HCT116 (cell line): ENCODE measurements at regions not wholly inside any gene's neighbourhood (a gene's known extent, or its start where the extent isn't known, plus 50 kb on each side); places are given as distances from the start of the nearest gene placed in this dataset.

Source experiments
- ATAC-seq: fragments of 200-7000 bp; cut with Tn5 transposase; 2 replicates; pipeline ENCODE4 v1.9.1; 2020; ENCODE audit warnings: mild to moderate bottlenecking, moderate library complexity
- BruUV-seq: library from RNA; stranded (reverse); fragments of 400-500 nt; replicated peaks from 2 replicates; lab custom pipeline; 2021; lab: Mats Ljungman, UMichigan
- CTCF ChIA-PET: fragments of 300-600 bp; sonication (Branson Sonifier 250); formaldehyde crosslinking; loops from one replicate; lab custom pipeline; 2021; ENCODE audit warnings: antibody characterized with exemption; lab: Charles Lee
- POLR2A ChIA-PET: fragments of 300-600, 350-600 bp; sonication (Branson Sonifier 250); formaldehyde crosslinking; loops from one replicate; lab custom pipeline; 2021; ENCODE audit warnings: antibody characterized with exemption; lab: Charles Lee
- RAD21 ChIA-PET, 2 experiments: fragments of 300-600 bp; sonication (Branson Sonifier 250); formaldehyde crosslinking; loops; one replicate each; lab custom pipeline; 2023; ENCODE audit warnings: low total read pairs in 2 of 2; ENCODE audit not compliant: uncharacterized antibody in 2 of 2, unreplicated experiment in 2 of 2, low non-redundant PET in 1 of 2; lab: Charles Lee
- DNase-seq: peaks from one replicate; pipeline ENCODE4 v3.0.0-alpha.2; 2010; ENCODE audit warnings: low read depth, low spot score
- H2AFZ ChIP-seq: fragments of 200-600 bp; shearing (Covaris generic), sonication (generic); 2 replicates; pipeline ENCODE4 v1.6.1; 2017; ENCODE audit warnings: low read depth, mixed run types, mixed read lengths, antibody characterized with exemption, low read length; ENCODE audit not compliant: poor library complexity, severe bottlenecking
- H3K27ac ChIP-seq: 2 replicates; pipeline ENCODE4 v1.5.1; 2012; ENCODE audit warnings: low read depth, low read length
- H3K27me3 ChIP-seq: fragments of 200-600 bp; sonication (generic); 2 replicates; pipeline ENCODE4 v1.6.1; 2016; ENCODE audit warnings: mixed run types, low read length, mixed read lengths; ENCODE audit not compliant: insufficient read depth
- H3K36me3 ChIP-seq, 2 experiments: fragments of 200-500 bp in 1 of 2; fragments of 200-600 bp in 1 of 2; sonication (Bioruptor generic) in 1 of 2; sonication (generic) in 1 of 2; 2 replicates each; pipeline versions ENCODE4 v1.5.1 to v1.6.1; 2014 to 2016; ENCODE audit warnings: low read length in 2 of 2, inconsistent platforms in 1 of 2, mixed read lengths in 1 of 2, mixed run types in 1 of 2; ENCODE audit not compliant: insufficient read depth in 2 of 2, control insufficient read depth in 1 of 2
- H3K4me1 ChIP-seq, 2 experiments: fragments of 200-600 bp in 1 of 2; sonication (generic) in 1 of 2; 2 replicates each; pipeline versions ENCODE4 v1.5.1 to v1.6.1; 2012 to 2017; ENCODE audit warnings: low read length in 2 of 2, inconsistent platforms in 1 of 2, mild to moderate bottlenecking in 1 of 2, mixed read lengths in 1 of 2, mixed run types in 1 of 2, moderate library complexity in 1 of 2; ENCODE audit not compliant: insufficient read depth in 2 of 2, control insufficient read depth in 1 of 2
- H3K4me2 ChIP-seq: fragments of 200-600 bp; sonication (generic); 2 replicates; pipeline ENCODE4 v1.6.1; 2017; ENCODE audit warnings: mixed run types, low read length, mixed read lengths
- H3K4me3 ChIP-seq, 2 experiments: fragments of 200-600 bp in 1 of 2; sonication (generic) in 1 of 2; replicated peaks in 1 of 2; 2 replicates each; pipeline ENCODE4 v1.5.1; 2011 to 2016; ENCODE audit warnings: low read length in 2 of 2, control low read depth in 1 of 2, low read depth in 1 of 2, mild to moderate bottlenecking in 1 of 2, mixed read lengths in 1 of 2, mixed run types in 1 of 2
- H3K79me2 ChIP-seq: fragments of 200-600 bp; sonication (generic); 2 replicates; pipeline ENCODE4 v1.6.1; 2017; ENCODE audit warnings: mild to moderate bottlenecking, mixed run types, low read length, moderate library complexity, mixed read lengths; ENCODE audit not compliant: insufficient read depth
- H3K9ac ChIP-seq: fragments of 200-600 bp; sonication (generic); 2 replicates; pipeline ENCODE4 v1.6.1; 2016; ENCODE audit warnings: low read length, mixed read lengths
- H3K9me2 ChIP-seq: fragments of 200-600 bp; sonication (generic), shearing (Covaris generic); 2 replicates; pipeline ENCODE4 v1.6.1; 2017; ENCODE audit warnings: mixed run types, mild to moderate bottlenecking, moderate library complexity; ENCODE audit not compliant: insufficient read depth
- H3K9me3 ChIP-seq, 2 experiments: fragments of 200-500 bp in 1 of 2; fragments of 200-600 bp in 1 of 2; sonication (Bioruptor generic) in 1 of 2; sonication (generic) in 1 of 2; 2 replicates each; pipeline ENCODE4 v1.6.1; 2014 to 2017; ENCODE audit warnings: low read length in 2 of 2, mixed read lengths in 2 of 2, inconsistent platforms in 1 of 2, low read depth in 1 of 2, mild to moderate bottlenecking in 1 of 2, mixed run types in 1 of 2, moderate library complexity in 1 of 2; ENCODE audit not compliant: control insufficient read depth in 1 of 2, insufficient read depth in 1 of 2
- H4K20me1 ChIP-seq: fragments of 200-600 bp; sonication (generic), shearing (Covaris generic); 2 replicates; pipeline ENCODE4 v1.6.1; 2017; ENCODE audit warnings: mixed run types, mild to moderate bottlenecking, moderate library complexity; ENCODE audit not compliant: insufficient read depth
- CEBPB ChIP-seq: IDR thresholded peaks from 2 replicates; pipeline ENCODE4 v1.6.1; 2012; ENCODE audit warnings: low read depth
- ELF1 ChIP-seq: IDR thresholded peaks from 2 replicates; pipeline ENCODE4 v1.6.1; 2012; ENCODE audit warnings: low read depth, borderline replicate concordance
- EZH2 ChIP-seq: fragments of 200-600 bp; sonication (generic); IDR thresholded peaks from 2 replicates; pipeline ENCODE4 v1.6.1; 2017; ENCODE audit warnings: antibody characterized with exemption, mixed run types
- EZH2phosphoT487 ChIP-seq: fragments of 200-600 bp; IDR thresholded peaks from 2 replicates; pipeline ENCODE4 v1.6.1; 2018; ENCODE audit warnings: antibody characterized with exemption, borderline replicate concordance
- FOSL1 ChIP-seq: IDR thresholded peaks from 2 replicates; pipeline ENCODE4 v1.6.1; 2012; ENCODE audit warnings: low read depth
- JUND ChIP-seq: IDR thresholded peaks from 2 replicates; pipeline ENCODE4 v1.6.1; 2012
- POLR2A ChIP-seq: IDR thresholded peaks from 2 replicates; pipeline ENCODE4 v1.7.0; 2011; ENCODE audit warnings: borderline replicate concordance; ENCODE audit not compliant: insufficient read depth, insufficient read length; ENCODE audit errors: extremely low read depth
- POLR2AphosphoS5 ChIP-seq: IDR thresholded peaks from 2 replicates; pipeline ENCODE4 v1.6.1; 2011; ENCODE audit warnings: mild to moderate bottlenecking, low read depth, low read length, moderate library complexity
- RAD21 ChIP-seq: IDR thresholded peaks from 2 replicates; pipeline ENCODE4 v1.6.1; 2012; ENCODE audit warnings: low read depth, mild to moderate bottlenecking
- SIN3A ChIP-seq: IDR thresholded peaks from 2 replicates; pipeline ENCODE4 v1.6.1; 2012; ENCODE audit warnings: low read depth
- SP1 ChIP-seq: IDR thresholded peaks from 2 replicates; pipeline ENCODE4 v1.6.1; 2012; ENCODE audit warnings: low read depth
- SRF ChIP-seq: IDR thresholded peaks from 2 replicates; pipeline ENCODE4 v1.6.1; 2012; ENCODE audit warnings: low read depth
- TCF7L2 ChIP-seq: IDR thresholded peaks from 2 replicates; pipeline ENCODE4 v1.7.0; 2011; ENCODE audit warnings: borderline replicate concordance, inconsistent platforms; ENCODE audit not compliant: insufficient read depth, insufficient read length; ENCODE audit errors: extremely low read depth
- ZFX ChIP-seq: fragments of 450-650 bp; IDR thresholded peaks from 2 replicates; pipeline ENCODE4 v1.6.1; 2017
- ZNF274 ChIP-seq: fragments of 200-500 bp; sonication (Bioruptor generic); IDR thresholded peaks from 2 replicates; pipeline ENCODE4 v1.6.1; 2014; ENCODE audit warnings: mild to moderate bottlenecking, low read depth, low read length, inconsistent platforms
- intact Hi-C: fragments of 100-400 bp; cut with micrococcal nuclease; formaldehyde crosslinking; loops from 2 replicates; pipeline ENCODE4 v1.10.0; 2022
- TF ChIP-seq, protein P1 (sequence below): IDR thresholded peaks from 2 replicates; pipeline ENCODE4 v1.6.1; 2012
- TF ChIP-seq, protein P2 (sequence below): IDR thresholded peaks from 2 replicates; pipeline ENCODE4 v1.6.1; 2012; ENCODE audit warnings: low read depth

DNA sequence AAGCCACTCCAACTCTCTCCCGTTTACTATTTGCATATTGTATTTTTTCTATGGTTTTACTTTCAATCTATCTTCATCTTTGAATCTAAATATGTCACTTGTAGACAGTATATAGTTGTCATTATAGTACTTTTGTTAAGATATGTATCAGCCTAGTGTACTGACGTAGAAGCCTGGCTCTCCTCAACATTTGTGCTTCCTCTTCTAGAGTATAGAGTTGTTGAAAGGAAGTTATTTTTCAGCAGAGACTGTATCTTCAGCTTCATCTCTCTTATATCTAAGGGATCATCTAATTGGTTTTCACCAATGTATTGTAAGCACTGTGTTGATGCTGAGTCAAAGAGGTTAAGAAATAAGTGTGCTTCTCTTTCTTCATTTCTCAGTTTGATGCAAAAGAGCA lies 192.8 kb downstream of the LMO4 start:
- Histone ChIP-seq H3K9ac (no peak overlapping the region), H3K27ac (no peak overlapping the region), H3K9me3 (no peaks in the 10 kb centered on the region), H4K20me1 (no peaks in the 10 kb centered on the region), H3K9me2 (no peaks in the 10 kb centered on the region), H3K4me3 (no peak overlapping the region), H3K4me2 (no peak overlapping the region), H3K4me1 (no peaks in the 10 kb centered on the region), H2AFZ (no peak overlapping the region), H3K36me3 (no peaks in the 10 kb centered on the region), H3K79me2 (no peaks in the 10 kb centered on the region), H3K27me3 (no peaks in the 10 kb centered on the region)
- intact Hi-C loops, result no loop called here
- no TSS peak for BruUV-seq
- ChIA-PET CTCF (no interaction called here), RAD21 (no interaction called here), POLR2A (no interaction called here)
- ATAC-seq, result no peak
- no peak for DNase-seq
- TF ChIP-seq, protein P1, sequence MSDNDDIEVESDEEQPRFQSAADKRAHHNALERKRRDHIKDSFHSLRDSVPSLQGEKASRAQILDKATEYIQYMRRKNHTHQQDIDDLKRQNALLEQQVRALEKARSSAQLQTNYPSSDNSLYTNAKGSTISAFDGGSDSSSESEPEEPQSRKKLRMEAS, result no peak
- TF ChIP-seq POLR2A (no peak), ZNF274 (no peak)
- TF ChIP-seq, protein P2, sequence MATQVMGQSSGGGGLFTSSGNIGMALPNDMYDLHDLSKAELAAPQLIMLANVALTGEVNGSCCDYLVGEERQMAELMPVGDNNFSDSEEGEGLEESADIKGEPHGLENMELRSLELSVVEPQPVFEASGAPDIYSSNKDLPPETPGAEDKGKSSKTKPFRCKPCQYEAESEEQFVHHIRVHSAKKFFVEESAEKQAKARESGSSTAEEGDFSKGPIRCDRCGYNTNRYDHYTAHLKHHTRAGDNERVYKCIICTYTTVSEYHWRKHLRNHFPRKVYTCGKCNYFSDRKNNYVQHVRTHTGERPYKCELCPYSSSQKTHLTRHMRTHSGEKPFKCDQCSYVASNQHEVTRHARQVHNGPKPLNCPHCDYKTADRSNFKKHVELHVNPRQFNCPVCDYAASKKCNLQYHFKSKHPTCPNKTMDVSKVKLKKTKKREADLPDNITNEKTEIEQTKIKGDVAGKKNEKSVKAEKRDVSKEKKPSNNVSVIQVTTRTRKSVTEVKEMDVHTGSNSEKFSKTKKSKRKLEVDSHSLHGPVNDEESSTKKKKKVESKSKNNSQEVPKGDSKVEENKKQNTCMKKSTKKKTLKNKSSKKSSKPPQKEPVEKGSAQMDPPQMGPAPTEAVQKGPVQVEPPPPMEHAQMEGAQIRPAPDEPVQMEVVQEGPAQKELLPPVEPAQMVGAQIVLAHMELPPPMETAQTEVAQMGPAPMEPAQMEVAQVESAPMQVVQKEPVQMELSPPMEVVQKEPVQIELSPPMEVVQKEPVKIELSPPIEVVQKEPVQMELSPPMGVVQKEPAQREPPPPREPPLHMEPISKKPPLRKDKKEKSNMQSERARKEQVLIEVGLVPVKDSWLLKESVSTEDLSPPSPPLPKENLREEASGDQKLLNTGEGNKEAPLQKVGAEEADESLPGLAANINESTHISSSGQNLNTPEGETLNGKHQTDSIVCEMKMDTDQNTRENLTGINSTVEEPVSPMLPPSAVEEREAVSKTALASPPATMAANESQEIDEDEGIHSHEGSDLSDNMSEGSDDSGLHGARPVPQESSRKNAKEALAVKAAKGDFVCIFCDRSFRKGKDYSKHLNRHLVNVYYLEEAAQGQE, result no peak

DNA sequence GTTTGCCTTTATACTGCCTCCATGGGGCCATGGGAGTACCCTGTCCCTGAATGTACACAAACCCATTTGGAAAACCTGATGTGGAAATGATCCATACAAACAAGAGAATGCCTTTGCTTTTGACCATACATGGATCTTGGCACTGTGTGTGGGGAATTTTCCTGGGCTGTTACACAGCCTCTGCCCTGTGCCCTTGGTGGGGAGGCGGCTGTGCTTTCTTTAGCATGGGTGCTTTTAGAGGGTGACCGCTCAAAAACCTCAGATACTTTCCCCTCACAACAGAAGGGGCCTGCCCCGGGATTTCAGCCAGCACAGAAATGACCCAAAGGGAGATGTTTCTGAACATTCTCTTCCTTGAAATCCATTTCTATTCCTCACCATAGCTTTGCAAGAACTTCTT lies 194.8 kb downstream of the LMO4 start:
- TF ChIP-seq TCF7L2 (no peak), EZH2 (no peak), ZNF274 (no peak), EZH2phosphoT487 (no peak), SRF (no peak), POLR2AphosphoS5 (no peak), RAD21 (no peak), ZFX (no peak), SP1 (no peak), ELF1 (no peak), JUND (no peak), CEBPB (no peak), FOSL1 (no peak), SIN3A (no peak)
- TF ChIP-seq, protein P1, result no peak
- TF ChIP-seq, all 23 proteins: peak for 0
- Histone ChIP-seq H3K4me3 (no peak overlapping the region), H4K20me1 (no peaks in the 10 kb centered on the region), H3K27ac (no peak overlapping the region), H3K4me1 (no peaks in the 10 kb centered on the region), H3K79me2 (no peaks in the 10 kb centered on the region), H3K27me3 (no peaks in the 10 kb centered on the region), H3K4me2 (no peak overlapping the region), H3K9ac (no peak overlapping the region), H3K9me3 (no peaks in the 10 kb centered on the region), H3K9me2 (no peaks in the 10 kb centered on the region), H2AFZ (no peak overlapping the region), H3K36me3 (no peaks in the 10 kb centered on the region)
- ChIA-PET POLR2A (no interaction called here), CTCF (no interaction called here), RAD21 (no interaction called here)
- ATAC-seq, result no peak
- intact Hi-C loops, result no loop called here
- no TSS peak for BruUV-seq
- DNase-seq, result no peak
